Muscle of back (tissue), 3 donors: ENCODE measurements at regions not wholly inside any gene's neighbourhood (a gene's known extent, or its start where the extent isn't known, plus 50 kb on each side); places are given as distances from the start of the nearest gene placed in this dataset.

Experiments
- DNase-seq, 3 donors: peaks; one replicate each; pipeline versions ENCODE4 v3.0.0 to v3.0.0-alpha.2; 2013

- DNase-seq = no peak
These were observed 115.6 kb upstream of the GPC1 start for GRCh38 chr2:240319855-240320203.

GRCh38 chr2:240320204-240320993, 115.1 kb upstream of the GPC1 start:
- DNase-seq = no peak

DNA sequence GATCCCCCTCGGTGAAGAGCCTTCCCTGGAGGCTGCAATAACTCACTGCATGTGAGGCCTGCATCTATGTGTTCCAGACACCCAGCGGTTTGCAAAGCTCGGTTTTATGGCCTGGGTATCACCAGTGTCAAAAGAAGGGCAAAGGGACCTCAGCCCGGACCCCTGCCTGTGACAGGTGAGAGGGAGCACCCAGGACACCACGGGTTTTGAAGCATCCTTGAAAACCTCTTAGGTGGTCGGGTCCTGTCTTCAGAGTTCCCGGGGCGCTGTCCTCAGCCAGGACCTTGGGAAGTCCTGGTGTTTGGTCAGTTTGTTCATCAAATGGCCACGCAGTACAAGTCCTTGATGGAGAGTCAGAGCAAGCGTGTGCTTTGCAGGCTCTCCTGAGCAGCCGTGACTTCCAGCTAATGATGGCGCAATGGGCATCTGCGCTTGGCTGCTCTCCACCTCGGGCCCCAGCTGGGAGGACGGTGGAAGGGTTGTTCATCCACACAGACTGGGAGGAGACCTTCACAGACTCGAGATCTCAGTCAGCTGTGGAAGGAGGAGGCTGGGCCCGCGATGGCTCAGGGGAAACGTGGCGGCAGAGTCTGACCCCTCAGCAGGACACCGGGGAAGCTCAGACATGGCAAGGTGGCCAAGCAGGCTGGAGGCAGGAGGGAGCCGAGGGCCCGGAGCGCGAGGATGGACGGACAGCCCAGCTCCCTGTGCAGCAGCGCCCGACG, 113.1 kb upstream of the GPC1 start:
- DNase-seq = no peak

- DNase-seq = no peak
These were observed 112.5 kb upstream of the GPC1 start for GRCh38 chr2:240322991-240323390.

DNA sequence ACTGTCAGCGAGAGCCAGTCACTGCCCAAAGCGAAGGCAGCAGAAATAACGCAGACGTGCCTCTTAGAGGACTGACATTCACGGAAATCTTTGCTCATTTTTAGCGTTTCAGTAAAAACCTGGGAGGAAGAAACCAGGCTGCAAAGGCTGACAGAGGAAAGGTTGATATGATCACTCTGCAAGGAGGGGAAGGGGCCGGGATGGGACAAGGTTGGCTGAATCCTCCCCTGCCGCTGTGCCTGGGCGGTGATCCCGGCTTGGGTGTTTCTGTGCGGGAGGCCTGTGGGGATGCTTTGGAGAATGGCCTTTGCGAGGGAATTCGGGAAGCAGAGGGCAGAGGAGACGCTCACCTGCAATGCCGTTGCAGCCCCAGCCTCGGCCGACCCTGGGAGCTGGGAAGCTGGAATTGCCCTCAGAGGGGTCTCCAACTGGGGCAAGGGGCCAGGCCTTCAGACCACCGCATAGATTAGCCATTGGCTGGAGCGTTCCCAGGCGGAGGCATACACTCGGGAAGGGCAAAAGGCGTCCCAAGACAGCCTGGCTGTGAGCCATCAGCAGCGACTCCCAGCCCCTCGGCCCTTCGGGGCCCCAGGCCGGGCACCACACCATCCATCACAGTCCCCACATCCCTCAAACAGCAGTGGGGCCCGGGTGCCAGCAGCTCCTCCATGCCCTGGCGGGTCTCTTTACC, 111.7 kb upstream of the GPC1 start:
- no peak for DNase-seq

DNA sequence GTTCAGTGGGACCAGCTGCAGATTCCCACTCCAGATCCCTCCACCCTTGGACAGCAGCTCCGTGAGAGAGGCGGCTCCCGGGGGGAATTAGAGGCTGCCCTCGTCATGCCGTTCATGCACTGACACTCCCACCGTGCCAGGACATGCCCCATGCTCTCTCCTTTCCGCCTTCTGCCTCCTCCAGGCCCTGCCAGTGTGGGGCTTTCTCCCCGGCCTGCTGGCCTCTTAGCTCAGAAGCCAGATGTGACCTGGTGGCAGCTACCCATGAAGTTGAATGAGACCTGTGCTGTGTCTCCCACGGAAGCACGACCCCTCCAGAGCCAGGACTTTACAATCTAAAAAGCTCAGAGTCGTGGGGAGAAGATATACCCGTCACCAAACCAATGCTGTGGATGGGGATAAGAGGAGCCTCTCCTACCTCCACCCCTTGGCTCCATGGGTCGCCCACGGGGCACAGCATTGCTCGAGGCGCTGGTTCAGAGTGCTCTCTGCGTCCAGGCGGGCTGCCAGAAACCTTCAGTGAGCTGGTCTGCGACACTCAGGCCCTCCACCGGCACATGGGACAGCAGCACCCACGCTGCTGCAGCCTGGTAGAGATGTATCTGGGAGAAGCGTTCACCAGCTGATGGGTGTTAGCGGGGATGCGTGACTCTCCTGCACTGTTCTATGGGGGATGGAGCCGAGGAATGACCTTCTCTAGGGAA, 111.0 kb upstream of the GPC1 start:
- no peak for DNase-seq

- peak in 1 of 3 donors; percentile 17 for DNase-seq
These were observed 110.2 kb upstream of the GPC1 start for GRCh38 chr2:240325016-240326007.

DNA sequence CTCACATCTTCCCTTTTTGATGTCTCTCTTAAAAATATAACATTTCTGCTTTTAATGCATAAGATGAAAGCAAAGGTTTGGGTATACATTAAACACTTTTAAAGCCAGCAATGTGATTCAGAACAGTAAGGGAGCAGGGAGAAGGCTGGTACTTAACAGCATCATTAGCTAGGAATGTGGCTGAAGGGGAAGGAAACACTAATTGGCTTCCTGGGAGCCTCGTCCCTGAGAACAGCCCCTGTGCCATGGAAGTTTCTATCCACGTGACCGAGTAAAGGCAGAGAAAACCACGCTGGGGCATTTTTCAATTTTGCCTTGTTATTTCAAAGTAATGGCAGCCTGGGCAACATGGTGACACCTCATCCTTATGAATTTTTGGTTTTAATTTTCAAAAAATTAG, 109.2 kb upstream of the GPC1 start:
- no peak for DNase-seq

DNA sequence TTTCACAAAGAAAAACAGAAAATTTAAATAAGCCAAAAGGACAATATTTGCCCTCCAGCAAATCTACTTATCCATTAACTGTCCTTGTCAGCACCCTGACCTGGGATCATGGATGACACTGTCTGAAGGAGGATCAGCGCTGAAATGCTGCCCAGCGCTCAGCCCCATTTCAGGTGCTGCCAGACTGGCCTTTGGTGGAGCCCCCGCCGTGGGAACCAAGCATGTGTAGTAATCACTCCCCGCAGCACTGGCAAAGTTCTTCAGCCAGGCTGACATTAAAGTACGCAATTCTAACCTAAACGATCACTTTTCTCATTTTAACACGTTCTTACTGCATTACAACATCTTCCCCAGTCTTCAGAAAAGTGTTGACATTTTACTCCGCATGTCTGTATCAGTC, 108.6 kb upstream of the GPC1 start:
- no peak for DNase-seq

DNA sequence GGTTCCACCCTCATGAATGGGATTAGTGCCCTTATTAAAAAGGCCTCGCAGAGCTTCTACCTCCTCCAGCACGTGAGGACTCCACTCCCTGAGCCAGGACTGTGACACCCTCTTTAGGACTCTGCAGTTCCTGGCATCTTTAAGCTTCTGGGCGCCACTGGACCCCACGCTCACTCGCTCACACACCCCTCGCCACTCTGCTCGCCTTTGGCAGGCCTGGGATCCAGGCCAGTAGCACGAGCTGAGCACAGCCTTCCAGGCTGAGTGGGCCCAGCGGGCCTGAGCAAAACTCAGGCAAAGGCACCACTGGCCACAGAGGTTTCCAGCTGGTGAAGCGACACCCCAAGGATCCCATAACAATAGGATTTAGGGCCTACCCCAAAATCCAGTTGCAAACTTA, 107.9 kb upstream of the GPC1 start:
- DNase-seq = no peak

DNA sequence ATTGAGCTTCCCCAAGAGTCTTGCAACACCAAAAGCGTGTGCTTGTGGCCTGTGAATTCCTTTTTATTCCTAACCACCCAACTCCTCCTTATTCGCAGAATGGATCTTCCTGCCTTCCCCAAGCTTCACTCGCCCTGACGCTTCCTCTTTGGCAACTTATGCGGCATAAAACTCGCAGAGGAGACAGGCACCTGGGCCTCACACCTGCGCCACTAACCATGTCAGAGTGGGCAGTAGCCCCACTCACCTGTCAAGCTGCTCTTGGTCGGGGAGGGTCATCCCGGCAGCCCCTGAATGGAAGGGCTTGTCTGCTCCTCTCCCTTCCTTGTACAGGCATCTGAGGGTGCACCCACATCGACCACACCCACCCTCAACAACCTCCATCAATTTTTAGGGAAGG, 106.9 kb upstream of the GPC1 start:
- no peak for DNase-seq

DNA sequence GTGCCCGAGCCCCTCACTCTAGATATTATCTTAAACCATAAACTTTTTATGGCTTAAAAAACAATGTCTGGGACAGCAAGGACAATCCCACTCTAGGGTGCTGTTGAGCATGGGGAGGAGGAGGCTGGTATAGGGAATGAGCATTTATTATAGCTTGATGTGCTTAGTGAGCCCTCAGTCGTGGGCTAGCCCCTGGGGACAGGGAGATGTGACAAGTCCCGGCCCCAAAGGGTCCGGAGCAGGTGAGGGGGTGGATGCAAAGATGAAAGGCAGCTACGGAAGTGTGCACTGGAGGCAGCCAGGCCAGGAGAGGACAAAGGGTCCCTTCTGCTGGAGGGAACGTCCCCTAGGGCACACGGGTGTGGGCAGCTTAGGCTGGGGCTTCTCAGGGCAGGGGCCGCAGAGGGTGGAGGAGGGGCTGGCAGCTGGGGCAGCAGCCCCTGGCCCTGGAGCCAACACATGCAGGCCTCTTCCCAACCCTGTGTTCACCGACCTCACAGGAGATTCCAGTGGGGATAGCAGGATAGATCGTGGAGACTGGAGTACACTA, 106.3 kb upstream of the GPC1 start:
- DNase-seq = no peak

DNA sequence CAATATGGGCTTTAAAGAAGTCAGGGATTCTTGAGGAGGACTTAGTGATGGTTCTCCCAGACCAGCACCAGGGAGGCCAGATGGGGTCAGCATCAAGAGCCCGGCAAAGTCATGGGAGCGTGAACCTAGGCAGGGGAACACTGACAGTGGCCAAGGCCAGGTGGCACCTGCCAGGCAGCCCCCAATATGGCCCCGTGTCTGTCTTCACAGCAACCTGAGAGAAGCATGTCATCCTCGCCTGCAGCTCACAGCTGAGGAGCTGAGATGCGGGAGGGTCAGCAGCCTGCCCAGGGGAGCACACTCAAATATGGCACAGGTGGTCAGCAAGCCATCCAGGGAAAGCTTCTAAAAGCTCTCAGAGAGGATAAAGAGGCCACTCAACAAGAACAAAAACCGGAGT, 105.7 kb upstream of the GPC1 start:
- no peak for DNase-seq

DNA sequence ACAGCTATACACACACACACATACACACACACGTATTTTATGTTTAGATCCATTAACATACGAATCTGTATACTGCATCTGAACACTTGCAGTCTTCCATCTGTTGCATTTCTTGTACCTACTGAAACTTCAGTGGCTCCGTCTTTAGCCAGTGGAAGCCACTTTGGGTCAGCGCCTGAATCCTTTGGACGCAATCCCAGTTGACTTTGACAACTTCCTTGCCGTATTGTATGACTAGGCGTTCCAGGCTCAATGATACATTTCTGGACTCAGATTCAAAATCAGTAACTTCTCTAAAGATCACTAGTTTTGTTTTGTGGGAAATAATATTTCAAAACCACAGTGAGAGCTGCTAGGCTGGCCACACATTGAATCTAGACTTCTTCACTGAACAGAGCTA, 101.5 kb upstream of the GPC1 start:
- DNase-seq = no peak

- DNase-seq = no peak
These were observed 100.4 kb upstream of the GPC1 start for GRCh38 chr2:240335061-240335460.

DNA sequence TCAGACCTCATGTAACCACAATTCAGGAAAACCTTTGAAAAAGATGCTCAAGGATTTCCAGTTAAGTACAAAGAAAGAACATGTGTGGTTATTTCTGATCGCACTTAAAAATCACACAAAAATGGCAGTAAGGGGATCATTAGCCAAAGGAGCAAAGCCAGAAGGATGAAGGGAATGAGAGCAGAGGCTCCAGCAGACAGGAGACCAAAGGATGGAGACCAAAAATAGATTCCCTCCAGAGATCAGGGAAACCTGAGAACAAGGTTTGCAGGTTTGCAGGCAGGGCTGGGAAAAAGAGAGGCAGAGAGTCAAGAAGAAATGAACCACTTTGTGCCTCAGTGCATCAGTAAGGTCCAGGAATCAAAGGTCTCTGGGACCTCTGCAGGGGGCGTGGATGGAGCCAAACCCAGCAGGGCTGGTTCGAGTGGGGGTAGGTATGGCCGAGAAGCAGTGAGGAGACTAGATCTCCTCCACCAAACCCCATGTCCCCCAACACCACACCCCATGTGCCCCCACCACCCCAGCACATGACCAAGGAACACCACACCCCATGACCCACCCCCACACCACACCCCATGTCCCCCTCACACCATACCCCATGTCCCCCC, 98.5 kb upstream of the GPC1 start:
- DNase-seq = no peak

GRCh38 chr2:240338274-240338673, 97.2 kb upstream of the GPC1 start:
- DNase-seq = no peak

- no peak for DNase-seq
These were observed 95.8 kb upstream of the GPC1 start for GRCh38 chr2:240339411-240340360.

DNA sequence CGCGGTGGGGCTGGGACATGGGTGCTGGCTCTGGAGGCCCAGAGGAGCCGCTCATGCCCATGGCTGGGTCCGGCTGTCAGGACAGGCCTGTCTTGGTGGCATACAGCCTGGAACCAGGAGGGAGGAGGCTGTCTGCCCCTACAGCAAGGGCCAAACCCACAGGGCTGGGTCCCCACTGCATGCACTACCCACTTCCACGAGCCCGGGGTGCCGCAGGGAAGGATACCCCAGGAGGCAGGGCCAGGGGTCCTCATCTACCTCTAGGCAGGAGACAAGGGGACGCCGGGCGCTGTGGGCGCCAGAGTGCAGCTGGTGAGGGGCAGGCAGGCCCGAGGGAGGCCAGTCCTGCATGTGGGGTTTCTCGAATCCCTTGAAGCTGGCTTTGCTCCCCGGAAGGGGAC, 95.1 kb upstream of the GPC1 start:
- DNase-seq = no peak
